Omental fat pad (tissue), 3 donors: ENCODE measurements at regions not wholly inside any gene's neighbourhood (a gene's known extent, or its start where the extent isn't known, plus 50 kb on each side); places are given as distances from the start of the nearest gene placed in this dataset.

ENCODE experiments used
- ATAC-seq: fragments of 150-250 bp; one replicate; pipeline ENCODE4 v1.9.1; 2016; ENCODE audit warnings: mild to moderate bottlenecking, moderate library complexity; ENCODE audit not compliant: low FRiP score
- DNase-seq: peaks from one replicate; pipeline ENCODE4 v3.0.0-alpha.2; 2019; ENCODE audit warnings: low spot score
- TF ChIP-seq, protein P1 (sequence below), 3 donors: fragments of 450-650 bp; IDR thresholded peaks; one replicate each; pipeline ENCODE4 v1.5.1; 2016 to 2017; ENCODE audit warnings: antibody characterized with exemption in 3 of 3, mild to moderate bottlenecking in 3 of 3, moderate library complexity in 2 of 3

DNA sequence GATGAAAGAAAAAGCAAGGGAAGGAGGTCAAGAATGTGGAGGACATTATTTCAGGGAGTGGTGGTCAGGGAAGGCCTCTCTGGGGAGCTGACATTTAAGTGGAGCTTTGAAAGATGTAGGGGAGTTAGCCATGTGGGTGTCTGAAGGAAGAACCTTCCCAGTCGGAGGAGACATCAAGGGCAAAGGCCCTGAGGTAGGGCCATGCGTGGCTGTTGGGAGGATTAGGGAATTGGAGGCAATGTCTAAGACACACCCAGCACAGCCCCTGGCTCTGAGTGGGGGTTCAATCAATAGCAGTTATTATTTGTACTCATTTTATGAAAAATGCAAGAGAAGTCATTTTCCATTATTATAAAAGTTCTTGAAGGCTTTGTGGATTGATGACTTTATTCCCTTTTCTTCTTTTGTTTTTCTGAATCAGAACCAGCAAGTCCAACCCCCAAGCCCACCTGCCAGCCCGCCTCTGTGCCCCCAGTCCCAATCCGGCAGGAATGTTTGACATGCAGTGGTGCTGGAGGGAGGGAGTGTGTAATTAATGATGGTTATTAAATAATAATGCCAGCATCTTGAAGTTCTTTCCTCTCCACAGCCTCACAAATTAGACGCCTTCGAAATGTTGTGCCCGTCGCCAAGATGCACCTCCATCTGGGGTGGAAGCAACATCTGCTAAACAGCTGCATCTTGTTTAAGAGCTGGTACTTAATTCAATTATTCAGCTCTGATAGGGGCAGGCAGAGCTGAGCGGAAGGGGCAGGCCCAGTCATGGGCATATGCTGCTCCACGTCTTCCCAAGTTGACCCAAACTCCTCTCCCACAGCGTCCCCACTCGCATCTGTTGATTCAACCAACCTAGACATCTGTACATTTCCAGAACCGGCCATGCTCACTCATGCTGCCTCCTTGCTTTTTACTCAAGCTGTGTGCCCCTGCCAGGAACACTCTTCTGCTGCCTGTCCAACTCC lies 81.3 kb upstream of the SIRPA start:
- TF ChIP-seq, protein P1, sequence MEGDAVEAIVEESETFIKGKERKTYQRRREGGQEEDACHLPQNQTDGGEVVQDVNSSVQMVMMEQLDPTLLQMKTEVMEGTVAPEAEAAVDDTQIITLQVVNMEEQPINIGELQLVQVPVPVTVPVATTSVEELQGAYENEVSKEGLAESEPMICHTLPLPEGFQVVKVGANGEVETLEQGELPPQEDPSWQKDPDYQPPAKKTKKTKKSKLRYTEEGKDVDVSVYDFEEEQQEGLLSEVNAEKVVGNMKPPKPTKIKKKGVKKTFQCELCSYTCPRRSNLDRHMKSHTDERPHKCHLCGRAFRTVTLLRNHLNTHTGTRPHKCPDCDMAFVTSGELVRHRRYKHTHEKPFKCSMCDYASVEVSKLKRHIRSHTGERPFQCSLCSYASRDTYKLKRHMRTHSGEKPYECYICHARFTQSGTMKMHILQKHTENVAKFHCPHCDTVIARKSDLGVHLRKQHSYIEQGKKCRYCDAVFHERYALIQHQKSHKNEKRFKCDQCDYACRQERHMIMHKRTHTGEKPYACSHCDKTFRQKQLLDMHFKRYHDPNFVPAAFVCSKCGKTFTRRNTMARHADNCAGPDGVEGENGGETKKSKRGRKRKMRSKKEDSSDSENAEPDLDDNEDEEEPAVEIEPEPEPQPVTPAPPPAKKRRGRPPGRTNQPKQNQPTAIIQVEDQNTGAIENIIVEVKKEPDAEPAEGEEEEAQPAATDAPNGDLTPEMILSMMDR (IDR thresholded peaks at IDR 0.05), result no peak
- DNase-seq, result no peak
- ATAC-seq, result no peak

DNA sequence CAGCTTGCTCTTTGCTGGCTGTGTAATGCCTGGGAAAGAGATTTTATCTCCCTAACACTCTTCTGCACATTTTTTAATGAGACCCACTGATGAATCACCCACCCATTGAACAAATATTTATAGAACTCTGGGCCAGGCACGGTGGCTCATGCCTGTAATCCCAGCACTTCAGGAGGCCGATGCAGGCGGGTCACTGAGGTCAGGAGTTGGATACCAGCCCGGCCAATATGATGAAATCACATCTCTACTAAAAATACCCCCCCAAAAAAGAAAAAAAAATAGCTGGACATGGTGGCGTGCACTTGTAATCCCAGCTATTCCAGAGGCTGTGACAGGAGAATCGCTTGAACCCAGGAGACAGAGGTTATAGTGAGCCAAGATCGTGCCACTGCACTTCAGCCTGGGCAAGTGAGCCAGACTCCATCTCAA lies 82.1 kb upstream of the SIRPA start:
- ATAC-seq (peak; percentile 58), DNase-seq (no peak)
- TF ChIP-seq, protein P1 (IDR thresholded peaks at IDR 0.05), result no peak

DNA sequence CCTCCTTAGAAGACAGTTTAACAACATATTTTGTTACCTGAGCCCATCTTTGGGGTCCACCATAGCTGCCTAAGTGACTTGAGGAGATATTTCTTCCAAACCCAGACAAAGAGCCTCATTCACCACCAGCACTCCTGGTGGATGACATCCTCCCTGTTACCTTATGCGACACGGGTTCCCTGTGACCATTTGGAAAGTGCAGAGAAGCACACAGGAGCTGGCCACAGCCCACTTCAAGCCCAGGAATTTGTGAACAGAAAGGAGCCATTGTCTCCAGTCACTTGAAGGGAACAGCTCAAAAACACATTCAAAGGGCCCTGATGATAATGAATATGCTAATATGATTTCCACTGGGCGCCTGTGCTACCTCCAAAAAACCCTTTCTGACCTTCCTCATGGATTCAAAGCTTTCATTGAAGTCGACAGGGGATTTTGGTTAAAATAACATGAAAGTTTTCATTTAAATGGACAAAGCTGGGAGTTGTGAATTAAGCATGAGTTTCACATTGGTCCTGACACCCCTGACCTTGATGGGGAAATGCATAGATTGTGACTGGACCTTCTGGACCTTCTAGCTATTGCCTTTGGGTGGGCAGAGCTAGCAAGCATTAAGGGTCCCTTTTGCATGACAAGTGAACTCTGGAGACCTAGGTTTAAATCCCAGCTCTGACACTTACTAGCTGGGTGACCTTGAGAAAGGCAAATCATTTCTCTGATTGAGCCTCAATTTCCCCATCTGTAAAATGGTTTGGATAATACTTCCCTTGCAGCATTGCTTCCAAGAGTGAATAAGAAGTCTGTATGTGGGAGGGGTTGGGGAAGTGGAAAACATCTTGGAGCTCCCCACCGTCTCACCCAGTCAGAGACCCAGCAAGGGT lies 83.3 kb upstream of the SIRPA start:
- DNase-seq, result no peak
- TF ChIP-seq, protein P1 (IDR thresholded peaks at IDR 0.05), result no peak
- no peak for ATAC-seq

DNA sequence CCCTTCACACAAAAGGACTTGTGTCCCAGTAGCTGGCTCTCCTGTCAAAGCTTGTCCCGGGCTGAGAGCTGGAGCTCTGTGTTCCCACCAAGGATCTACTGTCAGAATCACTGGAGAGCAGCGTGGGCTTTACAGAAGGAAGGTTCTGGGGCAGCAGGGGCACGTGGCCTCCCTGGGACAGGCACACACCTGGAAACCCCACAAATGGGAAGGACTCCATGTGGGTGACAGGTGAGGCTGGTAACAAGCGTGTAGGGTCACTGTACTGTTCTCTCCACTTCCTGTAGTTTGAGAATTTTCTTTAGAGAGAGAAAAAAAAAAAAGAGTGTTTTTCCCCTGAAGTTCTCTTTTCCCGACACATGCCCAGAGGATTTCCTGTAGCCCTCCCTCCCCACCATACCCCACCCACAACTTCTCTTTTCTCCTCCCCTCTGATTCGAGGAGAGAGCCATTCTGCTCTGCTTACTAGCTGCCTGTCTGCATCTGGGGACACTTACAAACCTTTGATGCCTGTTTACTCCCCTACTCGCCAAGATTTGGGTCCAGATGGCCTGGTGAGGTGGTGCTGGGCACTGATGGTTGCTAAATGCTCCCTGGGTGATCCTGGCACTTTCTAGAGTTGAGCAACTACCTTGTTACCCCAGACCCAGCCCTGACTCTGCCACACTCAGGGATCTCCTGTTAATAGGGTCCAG lies 84.1 kb upstream of the SIRPA start:
- ATAC-seq, result peak; percentile 30
- DNase-seq, result no peak
- TF ChIP-seq, protein P1 (IDR thresholded peaks at IDR 0.05), result no peak

DNA sequence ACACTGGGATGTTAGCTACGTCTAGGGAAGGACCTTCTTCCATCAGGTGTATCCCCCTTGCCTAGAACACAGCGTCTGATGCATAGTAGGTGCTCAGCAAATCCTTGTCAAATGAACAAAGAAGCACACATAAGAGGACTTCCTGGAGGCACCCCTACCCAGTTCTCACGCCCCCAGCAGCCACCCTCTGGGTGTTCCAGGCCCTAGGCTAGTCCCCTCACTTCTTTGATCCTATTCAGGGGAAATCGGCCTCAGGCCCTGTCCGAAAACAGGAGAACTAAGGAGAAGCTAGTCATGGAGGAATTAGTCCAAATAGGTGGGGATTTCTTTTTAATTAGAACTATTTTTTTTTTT lies 84.7 kb upstream of the SIRPA start:
- ATAC-seq (no peak), DNase-seq (no peak)
- TF ChIP-seq, protein P1 (IDR thresholded peaks at IDR 0.05), result no peak

DNA sequence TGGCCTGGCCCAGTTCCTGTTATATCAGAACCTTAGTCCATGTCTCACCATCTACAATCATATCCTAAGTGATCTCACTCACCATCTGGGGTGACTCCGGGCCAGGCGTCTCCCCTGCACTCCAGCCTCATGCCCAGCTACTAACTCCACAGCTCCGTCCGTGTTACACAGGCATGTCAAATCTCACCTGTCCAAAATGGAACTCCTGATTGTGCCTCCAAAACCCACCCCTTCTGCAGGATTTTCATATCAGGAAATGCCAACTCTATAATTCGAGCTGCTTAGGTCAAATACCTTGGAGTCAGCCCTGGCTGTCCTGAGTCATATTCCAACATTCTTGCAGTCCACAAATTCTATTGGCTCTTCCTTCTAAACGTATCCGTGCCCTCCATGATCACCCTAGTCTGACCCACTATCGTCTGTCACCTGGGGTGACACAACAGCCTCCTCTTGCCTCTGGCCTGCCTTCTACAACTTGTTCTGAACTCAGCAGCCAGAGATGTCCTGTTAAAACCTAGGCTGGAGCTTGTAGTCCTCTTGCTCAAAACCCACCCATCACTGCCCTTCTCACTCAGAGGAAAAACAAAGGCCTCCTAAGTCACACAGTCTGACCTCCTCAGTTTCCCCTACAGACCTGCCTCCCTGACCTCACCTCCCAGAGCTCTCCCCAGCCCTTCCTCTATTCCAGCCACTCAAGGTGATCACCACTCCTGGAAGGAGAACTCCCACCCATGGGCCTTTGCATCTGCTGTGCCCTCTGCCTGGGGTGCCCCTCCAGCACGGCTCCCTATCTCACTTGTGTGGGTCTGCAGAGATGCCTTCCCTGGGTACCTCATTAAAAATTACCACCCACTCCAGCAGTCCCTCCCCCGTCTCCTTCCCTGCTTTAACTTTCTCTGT lies 85.3 kb upstream of the SIRPA start:
- no peak for ATAC-seq
- TF ChIP-seq, protein P1 (IDR thresholded peaks at IDR 0.05), result no peak
- DNase-seq, result no peak
